HEK293T (cell line): ENCODE measurements at regions not wholly inside any gene's neighbourhood (a gene's known extent, or its start where the extent isn't known, plus 50 kb on each side); places are given as distances from the start of the nearest gene placed in this dataset.

Experiments used
- ARNT ChIP-seq: fragments of 450-650 bp; IDR thresholded peaks from 2 replicates; pipeline ENCODE4 v1.6.1; 2017; ENCODE audit warnings: mild to moderate bottlenecking
- BHLHE40 ChIP-seq: fragments of 450-650 bp; IDR thresholded peaks from 2 replicates; pipeline ENCODE4 v1.6.1; 2016; ENCODE audit warnings: mild to moderate bottlenecking, moderate library complexity, borderline replicate concordance
- CTBP1 ChIP-seq: fragments of 450-650 bp; IDR thresholded peaks from 2 replicates; pipeline ENCODE4 v1.6.1; 2016; ENCODE audit warnings: borderline replicate concordance
- FOXA1 ChIP-seq: fragments of 450-650 bp; IDR thresholded peaks from 2 replicates; pipeline ENCODE4 v1.6.1; 2016; ENCODE audit warnings: mild to moderate bottlenecking
- FOXK2 ChIP-seq: fragments of 450-650 bp; IDR thresholded peaks from 2 replicates; pipeline ENCODE4 v1.6.1; 2016; ENCODE audit warnings: mild to moderate bottlenecking
- FOXM1 ChIP-seq: fragments of 450-650 bp; IDR thresholded peaks from 2 replicates; pipeline ENCODE4 v1.6.1; 2017; ENCODE audit warnings: mild to moderate bottlenecking, borderline replicate concordance
- HDGF ChIP-seq: fragments of 450-650 bp; IDR thresholded peaks from 2 replicates; pipeline ENCODE4 v1.6.1; 2017; ENCODE audit warnings: antibody characterized with exemption, borderline replicate concordance
- L3MBTL2 ChIP-seq: fragments of 450-650 bp; conservative IDR thresholded peaks from 2 replicates; pipeline ENCODE4 v1.6.1; 2016; ENCODE audit warnings: mild to moderate bottlenecking
- NFRKB ChIP-seq: fragments of 450-650 bp; IDR thresholded peaks from 2 replicates; pipeline ENCODE4 v1.6.1; 2016; ENCODE audit warnings: mild to moderate bottlenecking, moderate library complexity
- SP1 ChIP-seq: fragments of 450-650 bp; IDR thresholded peaks from 2 replicates; pipeline ENCODE4 v1.6.1; 2017
- SUZ12 ChIP-seq: fragments of 450-650 bp; IDR thresholded peaks from 2 replicates; pipeline ENCODE4 v1.6.1; 2016; ENCODE audit warnings: mild to moderate bottlenecking
- TARDBP ChIP-seq: fragments of 450-650 bp; IDR thresholded peaks from 2 replicates; pipeline ENCODE4 v1.6.1; 2016
- ZNF384 ChIP-seq: fragments of 450-650 bp; IDR thresholded peaks from 2 replicates; pipeline ENCODE4 v1.6.1; 2016
- TF ChIP-seq, protein P1 (sequence below): fragments of 450-650 bp; IDR thresholded peaks from 2 replicates; pipeline ENCODE4 v1.6.1; 2016

- TF ChIP-seq SP1 (no peak), L3MBTL2 (no peak), FOXM1 (no peak), CTBP1 (no peak), HDGF (no peak), TARDBP (no peak), BHLHE40 (no peak), FOXK2 (no peak), NFRKB (no peak), ARNT (no peak), FOXA1 (no peak), ZNF384 (no peak), SUZ12 (no peak)
- TF ChIP-seq, protein P1, sequence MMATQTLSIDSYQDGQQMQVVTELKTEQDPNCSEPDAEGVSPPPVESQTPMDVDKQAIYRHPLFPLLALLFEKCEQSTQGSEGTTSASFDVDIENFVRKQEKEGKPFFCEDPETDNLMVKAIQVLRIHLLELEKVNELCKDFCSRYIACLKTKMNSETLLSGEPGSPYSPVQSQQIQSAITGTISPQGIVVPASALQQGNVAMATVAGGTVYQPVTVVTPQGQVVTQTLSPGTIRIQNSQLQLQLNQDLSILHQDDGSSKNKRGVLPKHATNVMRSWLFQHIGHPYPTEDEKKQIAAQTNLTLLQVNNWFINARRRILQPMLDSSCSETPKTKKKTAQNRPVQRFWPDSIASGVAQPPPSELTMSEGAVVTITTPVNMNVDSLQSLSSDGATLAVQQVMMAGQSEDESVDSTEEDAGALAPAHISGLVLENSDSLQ: no peak
Observed at GRCh38 chr14:80109055-80109454, 102.2 kb downstream of the DIO2 start.
